ENCODE measurements at regions not wholly inside any gene's neighbourhood (a gene's known extent, or its start where the extent isn't known, plus 50 kb on each side); places are given as distances from the start of the nearest gene placed in this dataset.

GRCh38 chr21:15301014-15301413, 236.2 kb upstream of the NRIP1 start:
- no peak for TF ChIP-seq CTCF (IDR thresholded peaks at IDR 0.05)
- TF ChIP-seq POLR2A (IDR thresholded peaks at IDR 0.05) = no peak
- TF ChIP-seq POLR2AphosphoS5 (IDR thresholded peaks at IDR 0.05) = peak in 1 of 4 donors; percentile 33
- TF ChIP-seq EP300 (IDR thresholded peaks at IDR 0.05) = no peak
